ENCODE measurements at regions not wholly inside any gene's neighbourhood (a gene's known extent, or its start where the extent isn't known, plus 50 kb on each side); places are given as distances from the start of the nearest gene placed in this dataset.

DNA sequence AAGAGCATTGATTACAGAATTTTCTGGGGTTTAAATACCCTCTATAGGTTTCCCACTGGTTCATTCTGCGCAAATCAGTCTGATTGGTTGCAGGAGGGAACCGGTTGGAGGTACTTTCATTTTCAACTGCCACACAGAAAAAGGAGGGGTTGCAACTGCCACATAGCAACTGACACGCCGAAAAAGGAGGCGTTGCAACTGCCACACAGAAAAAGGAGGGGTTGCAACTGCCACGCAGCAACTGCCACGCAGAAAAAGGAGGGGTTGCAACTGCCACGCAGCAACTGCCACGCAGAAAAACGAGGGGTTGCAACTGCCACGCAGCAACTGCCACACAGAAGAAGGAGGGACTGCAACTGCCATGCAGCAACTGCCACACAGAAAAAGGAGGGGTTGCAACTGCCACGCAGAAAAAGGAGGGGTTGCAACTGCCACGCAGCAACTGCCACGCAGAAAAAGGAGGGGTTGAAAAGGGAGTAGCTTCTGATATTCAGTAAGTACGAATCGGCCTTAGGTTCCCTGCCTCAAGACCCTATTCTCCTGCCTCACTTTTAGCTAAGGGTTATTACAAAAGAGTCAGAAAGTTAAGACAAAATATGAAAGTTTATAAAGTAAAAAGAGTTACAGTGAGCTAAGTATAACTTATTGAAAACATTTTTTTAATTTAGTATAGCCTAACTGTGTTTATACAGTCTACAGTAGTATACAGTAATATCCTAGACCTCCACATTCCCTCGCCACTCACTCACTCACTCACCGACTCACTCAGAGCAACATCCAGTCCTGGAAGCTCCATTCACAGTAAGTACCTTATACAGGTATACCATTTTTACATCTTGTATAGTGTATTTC is 431.8 kb downstream of the KCTD8 start:
- no peaks in the 10 kb centered on the region for H3K4me1 ChIP-seq (ENCODE audit: insufficient read depth)
- TF ChIP-seq EP300 (IDR thresholded peaks at IDR 0.05) (no peak), POLR2A (IDR thresholded peaks at IDR 0.05) (no peak), CTCF (IDR thresholded peaks at IDR 0.05) (no peak)
- H3K27me3 ChIP-seq, result no peaks in the 10 kb centered on the region
- no peaks in the 10 kb centered on the region for H3K36me3 ChIP-seq
- intact Hi-C loops (cut with DNase I), result loop anchor here in 1 of 4 donors (10.0 kb wide), 1 partner anchor 1928 kb away; no protein-coding TSS in a partner anchor
- H3K27ac ChIP-seq, result no peak overlapping the region
- 92 to 95% (median 93%) methylated on average over 13 to 18 of the region's 18 CpGs for WGBS, 3 donors
- no peaks in the 10 kb centered on the region for H3K9me3 ChIP-seq
- DNase-seq, result no peak
- H3K4me3 ChIP-seq, result no peak overlapping the region

DNA sequence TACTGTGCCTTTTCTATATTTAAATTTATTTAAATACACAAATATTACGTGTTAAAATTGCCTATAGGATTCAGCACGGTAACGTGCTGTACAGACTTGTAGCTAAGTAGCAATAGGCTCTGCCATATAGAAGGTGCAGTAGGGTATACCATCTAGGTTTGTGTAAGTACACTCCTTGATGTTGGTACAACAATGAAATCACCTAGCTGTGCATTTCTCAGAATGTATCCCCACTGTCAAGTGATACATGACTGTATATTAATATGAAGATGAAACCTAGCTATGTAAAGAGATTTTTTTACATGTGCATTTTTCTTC is 431.2 kb downstream of the KCTD8 start:
- intact Hi-C loops (cut with DNase I), result loop anchor here in 1 of 4 donors (10.0 kb wide), 1 partner anchor 1927 kb away; no protein-coding TSS in a partner anchor
- H3K4me1 ChIP-seq (ENCODE audit: insufficient read depth), result no peaks in the 10 kb centered on the region
- no peak overlapping the region for H3K4me3 ChIP-seq
- DNase-seq, result no peak
- no peaks in the 10 kb centered on the region for H3K9me3 ChIP-seq
- no peaks in the 10 kb centered on the region for H3K27me3 ChIP-seq
- whole genome bisulfite sequencing, 3 donors, result 92 to 97% (median 95%) methylated on average over 3 of the region's 3 CpGs
- no peaks in the 10 kb centered on the region for H3K36me3 ChIP-seq
- H3K27ac ChIP-seq, result no peak overlapping the region
- no peak for TF ChIP-seq EP300 (IDR thresholded peaks at IDR 0.05)
- no peak for TF ChIP-seq POLR2A (IDR thresholded peaks at IDR 0.05)

GRCh38 chr4:44019721-44020120 is 428.9 kb downstream of the KCTD8 start:
- Histone ChIP-seq H3K4me1 (ENCODE audit: insufficient read depth) (no peaks in the 10 kb centered on the region), H3K36me3 (no peaks in the 10 kb centered on the region), H3K27me3 (no peaks in the 10 kb centered on the region), H3K9me3 (no peaks in the 10 kb centered on the region), H3K27ac (no peak overlapping the region), H3K4me3 (no peak overlapping the region)
- intact Hi-C loops (cut with DNase I), result loop anchor here in 1 of 4 donors (10.0 kb wide), 1 partner anchor 1925 kb away; no protein-coding TSS in a partner anchor
- WGBS, 3 donors, result 16 to 34% (median 19%) methylated on average over 1 of the region's 1 CpG
- no peak for DNase-seq
- no peak for TF ChIP-seq EP300 (IDR thresholded peaks at IDR 0.05)
- TF ChIP-seq CTCF (IDR thresholded peaks at IDR 0.05), result no peak
- no peak for TF ChIP-seq POLR2A (IDR thresholded peaks at IDR 0.05)

- TF ChIP-seq POLR2A (IDR thresholded peaks at IDR 0.05) (no peak), CTCF (IDR thresholded peaks at IDR 0.05) (no peak), EP300 (IDR thresholded peaks at IDR 0.05) (no peak)
- H3K36me3 ChIP-seq, result no peaks in the 10 kb centered on the region
- WGBS, 3 donors, result 56 to 66% (median 58%) methylated on average over 3 of the region's 3 CpGs
- intact Hi-C loops (cut with DNase I), result no loop called here
- H3K27me3 ChIP-seq, result no peaks in the 10 kb centered on the region
- H3K4me1 ChIP-seq (ENCODE audit: insufficient read depth), result no peaks in the 10 kb centered on the region
- DNase-seq, result no peak
- no peak overlapping the region for H3K27ac ChIP-seq
- no peaks in the 10 kb centered on the region for H3K9me3 ChIP-seq
- no peak overlapping the region for H3K4me3 ChIP-seq
These were observed 423.1 kb downstream of the KCTD8 start for GRCh38 chr4:44025376-44026020.

DNA sequence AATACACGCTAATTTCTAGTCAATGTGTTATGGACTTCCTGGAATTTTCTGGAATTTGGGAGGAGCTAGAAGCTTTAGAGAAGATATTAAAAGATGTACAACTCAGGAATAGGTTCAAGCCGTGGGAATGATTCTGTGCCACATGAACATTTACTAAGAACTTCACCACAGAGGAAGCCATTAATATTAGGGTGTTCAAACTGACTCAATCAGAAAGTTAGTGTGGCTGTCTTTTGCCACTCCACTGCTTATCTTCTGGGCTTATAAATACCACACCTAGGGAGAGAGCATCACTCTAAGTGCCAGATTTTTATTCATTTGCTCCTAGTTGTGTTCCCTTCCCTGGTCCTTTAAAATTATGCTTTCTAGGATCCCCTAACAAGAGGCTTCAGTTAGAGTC is 409.8 kb downstream of the KCTD8 start:
- H3K27ac ChIP-seq, result no peak overlapping the region
- WGBS, 3 donors, result 70 to 75% (median 71%) methylated on average over 2 of the region's 2 CpGs
- intact Hi-C loops (cut with DNase I), result no loop called here
- no peaks in the 10 kb centered on the region for H3K4me1 ChIP-seq (ENCODE audit: insufficient read depth)
- TF ChIP-seq CTCF (IDR thresholded peaks at IDR 0.05) (no peak), POLR2A (IDR thresholded peaks at IDR 0.05) (no peak), EP300 (IDR thresholded peaks at IDR 0.05) (no peak)
- no peaks in the 10 kb centered on the region for H3K9me3 ChIP-seq
- H3K4me3 ChIP-seq, result no peak overlapping the region
- no peaks in the 10 kb centered on the region for H3K36me3 ChIP-seq
- H3K27me3 ChIP-seq, result no peaks in the 10 kb centered on the region
- no peak for DNase-seq
